CD14-positive monocyte (primary cell): ENCODE measurements at regions not wholly inside any gene's neighbourhood (a gene's known extent, or its start where the extent isn't known, plus 50 kb on each side); places are given as distances from the start of the nearest gene placed in this dataset.

Source experiments
- DNase-seq, 3 donors: peaks; one replicate each; pipeline ENCODE4 v3.0.0-alpha.2; 2011 to 2022
- H2AFZ ChIP-seq: 2 replicates; pipeline ENCODE4 v1.6.0; 2012; ENCODE audit warnings: mild to moderate bottlenecking, low read depth, low read length, inconsistent platforms; ENCODE audit not compliant: insufficient read depth, poor library complexity, severe bottlenecking
- H3K27ac ChIP-seq, 2 donors: 1 replicate in 1 of 2; 2 replicates in 1 of 2; pipeline ENCODE4 v1.5.1; 2012 to 2013; ENCODE audit warnings: low read length in 2 of 2, control low read depth in 1 of 2, inconsistent platforms in 1 of 2, low read depth in 1 of 2, mild to moderate bottlenecking in 1 of 2
- H3K27me3 ChIP-seq, 2 donors: one replicate each; pipeline versions ENCODE4 v1.6.0 to v1.6.1; 2011 to 2013; ENCODE audit warnings: low read length in 2 of 2; ENCODE audit not compliant: control insufficient read depth in 2 of 2, insufficient read depth in 2 of 2
- H3K36me3 ChIP-seq, 2 donors: replicated peaks in 1 of 2; 1 replicate in 1 of 2; 2 replicates in 1 of 2; pipeline versions ENCODE4 v1.5.1 to v1.6.1; 2012 to 2013; ENCODE audit warnings: low read length in 2 of 2, control low read depth in 1 of 2, inconsistent platforms in 1 of 2, mild to moderate bottlenecking in 1 of 2; ENCODE audit not compliant: insufficient read depth in 2 of 2, control insufficient read depth in 1 of 2
- H3K4me1 ChIP-seq, 2 donors: 1 replicate in 1 of 2; 2 replicates in 1 of 2; pipeline versions ENCODE4 v1.5.1 to v1.6.1; 2012 to 2013; ENCODE audit warnings: low read length in 2 of 2, control low read depth in 1 of 2, inconsistent platforms in 1 of 2, mild to moderate bottlenecking in 1 of 2, moderate library complexity in 1 of 2; ENCODE audit not compliant: insufficient read depth in 2 of 2, control insufficient read depth in 1 of 2
- H3K4me2 ChIP-seq: replicated peaks from 2 replicates; pipeline ENCODE3; 2012; ENCODE audit warnings: low read length, moderate library complexity, mild to moderate bottlenecking; ENCODE audit not compliant: poor library complexity, severe bottlenecking; ENCODE audit errors: extremely low read depth
- H3K4me3 ChIP-seq, 3 experiments: fragments of 200-600 bp in 1 of 3; sonication (generic) in 1 of 3; replicated peaks in 1 of 3; 1 replicate in 2 of 3; 2 replicates in 1 of 3; pipeline ENCODE4 v1.5.1; 2011 to 2013; ENCODE audit warnings: low read length in 3 of 3, mild to moderate bottlenecking in 3 of 3, control low read depth in 2 of 3, low read depth in 2 of 3, inconsistent platforms in 1 of 3, moderate library complexity in 1 of 3
- H3K79me2 ChIP-seq: 2 replicates; pipeline ENCODE4 v1.6.0; 2012; ENCODE audit warnings: mild to moderate bottlenecking, control low read depth, inconsistent platforms, low read length, moderate library complexity; ENCODE audit not compliant: insufficient read depth
- H3K9ac ChIP-seq: 2 replicates; pipeline ENCODE4 v1.6.0; 2017; ENCODE audit warnings: low read length, mild to moderate bottlenecking; ENCODE audit not compliant: insufficient read depth, poor library complexity, severe bottlenecking
- H3K9me3 ChIP-seq, 2 donors: replicated peaks in 1 of 2; 1 replicate in 1 of 2; 2 replicates in 1 of 2; pipeline versions ENCODE4 v1.5.1 to v1.6.1; 2012 to 2013; ENCODE audit warnings: low read length in 2 of 2, control low read depth in 1 of 2; ENCODE audit not compliant: control insufficient read depth in 1 of 2, insufficient read depth in 1 of 2
- H4K20me1 ChIP-seq: 2 replicates; pipeline ENCODE4 v1.6.0; 2012; ENCODE audit warnings: mild to moderate bottlenecking, low read length, control low read depth, moderate library complexity; ENCODE audit not compliant: insufficient read depth
- H3K27ac Mint-ChIP-seq, 7 donors: one replicate each; pipeline ENCODE4 v1.8.0; 2020; ENCODE audit warnings: mild to moderate bottlenecking in 7 of 7, mixed read lengths in 7 of 7, moderate library complexity in 6 of 7, inconsistent platforms in 2 of 7
- H3K27me3 Mint-ChIP-seq, 3 donors: one replicate each; pipeline ENCODE4 v1.8.0; 2021 to 2022; ENCODE audit warnings: low read depth in 3 of 3, mild to moderate bottlenecking in 3 of 3, mixed read lengths in 3 of 3, moderate library complexity in 3 of 3, inconsistent platforms in 1 of 3
- H3K36me3 Mint-ChIP-seq, 2 donors: one replicate each; pipeline ENCODE4 v1.8.0; 2020; ENCODE audit warnings: mixed read lengths in 2 of 2, inconsistent platforms in 1 of 2, mild to moderate bottlenecking in 1 of 2
- H3K4me1 Mint-ChIP-seq: one replicate; pipeline ENCODE4 v1.8.0; 2020; ENCODE audit warnings: mild to moderate bottlenecking, mixed read lengths
- H3K4me3 Mint-ChIP-seq, 2 donors: one replicate each; pipeline ENCODE4 v1.8.0; 2020; ENCODE audit warnings: mild to moderate bottlenecking in 2 of 2, mixed read lengths in 2 of 2, moderate library complexity in 1 of 2
- H3K9me3 Mint-ChIP-seq, 7 donors: one replicate each; pipeline ENCODE4 v1.8.0; 2020 to 2022; ENCODE audit warnings: mixed read lengths in 7 of 7, mild to moderate bottlenecking in 6 of 7, moderate library complexity in 6 of 7, inconsistent platforms in 2 of 7
- CTCF ChIP-seq: fragments of 200-600 bp; IDR thresholded peaks from one replicate; pipeline ENCODE4 v1.8.0; 2022; ENCODE audit warnings: antibody characterized with exemption, mild to moderate bottlenecking
- WGBS: methylation state at CpG from one replicate; pipeline ENCODE4 v1.1.5; 2013; ENCODE audit warnings: missing lambda C conversion rate; ENCODE audit not compliant: insufficient coverage; 5-methylcytosine and 5-hydroxymethylcytosine counted together
- intact Hi-C, 2 donors: fragments of 100-400 bp; cut with micrococcal nuclease; formaldehyde crosslinking; loops; one replicate each; pipeline versions ENCODE4 v1.15.0 to v1.15.1; 2023

GRCh38 chr3:115438799-115439198, 184.5 kb upstream of the GAP43 start:
- Mint-ChIP-seq H3K4me1 (no peaks in the 10 kb centered on the region), H3K27ac (no peak overlapping the region), H3K4me3 (no peak overlapping the region), H3K27me3 (no peaks in the 10 kb centered on the region), H3K9me3 (peaks cover 0 to 8% (median 0%) of the 10 kb centered on the region in 7 donors), H3K36me3 (no peaks in the 10 kb centered on the region)
- no peak overlapping the region for H3K9ac ChIP-seq
- no peaks in the 10 kb centered on the region for H3K36me3 ChIP-seq
- H3K4me1 ChIP-seq, result no peaks in the 10 kb centered on the region
- WGBS, result no CpG with 5 or more reads among the region's 2 CpGs
- no peak overlapping the region for H3K4me3 ChIP-seq
- no peak overlapping the region for H2AFZ ChIP-seq
- H4K20me1 ChIP-seq, result no peaks in the 10 kb centered on the region
- no peak for DNase-seq
- no peaks in the 10 kb centered on the region for H3K9me3 ChIP-seq
- intact Hi-C loops, result no loop called here
- H3K4me2 ChIP-seq, result no peak overlapping the region
- H3K27ac ChIP-seq, result no peak overlapping the region
- H3K79me2 ChIP-seq, result no peaks in the 10 kb centered on the region
- no peak for TF ChIP-seq CTCF
- no peaks in the 10 kb centered on the region for H3K27me3 ChIP-seq

- H3K27me3 Mint-ChIP-seq, result no peaks in the 10 kb centered on the region
- H3K4me3 Mint-ChIP-seq, result no peak overlapping the region
- Histone ChIP-seq H4K20me1 (no peaks in the 10 kb centered on the region), H3K36me3 (no peaks in the 10 kb centered on the region), H3K9me3 (no peaks in the 10 kb centered on the region), H3K4me1 (no peaks in the 10 kb centered on the region), H3K27me3 (no peaks in the 10 kb centered on the region), H3K9ac (no peak overlapping the region), H2AFZ (no peak overlapping the region), H3K79me2 (no peaks in the 10 kb centered on the region), H3K27ac (no peak overlapping the region), H3K4me2 (no peak overlapping the region), H3K4me3 (no peak overlapping the region)
- no peaks in the 10 kb centered on the region for H3K4me1 Mint-ChIP-seq
- no CpG with 5 or more reads among the region's 3 CpGs for WGBS
- DNase-seq, result no peak
- no peaks in the 10 kb centered on the region for H3K36me3 Mint-ChIP-seq
- H3K27ac Mint-ChIP-seq, result no peak overlapping the region
- peaks cover 0 to 6% (median 0%) of the 10 kb centered on the region in 7 donors for H3K9me3 Mint-ChIP-seq
- intact Hi-C loops, result no loop called here
- TF ChIP-seq CTCF, result no peak
Measured at GRCh38 chr3:115445559-115445958, 177.8 kb upstream of the GAP43 start.
